ENCODE measurements at regions not wholly inside any gene's neighbourhood (a gene's known extent, or its start where the extent isn't known, plus 50 kb on each side); places are given as distances from the start of the nearest gene placed in this dataset.

DNA sequence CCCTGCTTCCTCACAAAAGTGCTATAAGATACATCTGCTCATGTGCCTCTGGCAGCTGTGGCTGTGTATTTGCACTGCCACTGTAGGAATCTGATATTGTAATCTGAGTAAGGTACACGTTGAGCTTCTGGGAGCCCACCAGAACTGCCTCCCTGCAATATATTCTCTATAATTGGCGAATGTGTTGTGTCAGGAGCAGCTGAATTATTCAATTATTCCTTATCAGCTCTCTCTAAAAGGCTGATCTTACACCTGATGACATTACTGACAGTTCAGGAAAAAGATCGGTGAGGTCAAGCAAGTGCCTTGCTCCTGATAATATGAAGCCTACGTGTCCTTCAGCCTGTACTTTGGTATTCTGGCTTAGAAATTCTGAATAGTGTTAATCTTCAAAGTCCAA is 1015.0 kb downstream of the CDH9 start (continued):
- TF ChIP-seq BORCS8-MEF2B (CRISPR knock-in tag; IDR thresholded peaks at IDR 0.05) (no peak), MAFF (IDR thresholded peaks at IDR 0.05; ENCODE audit: low read depth, low read length) (no peak)
- TF ChIP-seq, protein P1, sequence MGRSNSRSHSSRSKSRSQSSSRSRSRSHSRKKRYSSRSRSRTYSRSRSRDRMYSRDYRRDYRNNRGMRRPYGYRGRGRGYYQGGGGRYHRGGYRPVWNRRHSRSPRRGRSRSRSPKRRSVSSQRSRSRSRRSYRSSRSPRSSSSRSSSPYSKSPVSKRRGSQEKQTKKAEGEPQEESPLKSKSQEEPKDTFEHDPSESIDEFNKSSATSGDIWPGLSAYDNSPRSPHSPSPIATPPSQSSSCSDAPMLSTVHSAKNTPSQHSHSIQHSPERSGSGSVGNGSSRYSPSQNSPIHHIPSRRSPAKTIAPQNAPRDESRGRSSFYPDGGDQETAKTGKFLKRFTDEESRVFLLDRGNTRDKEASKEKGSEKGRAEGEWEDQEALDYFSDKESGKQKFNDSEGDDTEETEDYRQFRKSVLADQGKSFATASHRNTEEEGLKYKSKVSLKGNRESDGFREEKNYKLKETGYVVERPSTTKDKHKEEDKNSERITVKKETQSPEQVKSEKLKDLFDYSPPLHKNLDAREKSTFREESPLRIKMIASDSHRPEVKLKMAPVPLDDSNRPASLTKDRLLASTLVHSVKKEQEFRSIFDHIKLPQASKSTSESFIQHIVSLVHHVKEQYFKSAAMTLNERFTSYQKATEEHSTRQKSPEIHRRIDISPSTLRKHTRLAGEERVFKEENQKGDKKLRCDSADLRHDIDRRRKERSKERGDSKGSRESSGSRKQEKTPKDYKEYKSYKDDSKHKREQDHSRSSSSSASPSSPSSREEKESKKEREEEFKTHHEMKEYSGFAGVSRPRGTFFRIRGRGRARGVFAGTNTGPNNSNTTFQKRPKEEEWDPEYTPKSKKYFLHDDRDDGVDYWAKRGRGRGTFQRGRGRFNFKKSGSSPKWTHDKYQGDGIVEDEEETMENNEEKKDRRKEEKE (IDR thresholded peaks at IDR 0.05): no peak

- H3K79me2 ChIP-seq (ENCODE audit: insufficient read depth, low read length): no peaks in the 10 kb centered on the region
- peaks cover 24% of the 10 kb centered on the region; the same call in 1 of the 2 replicates for H3K9me3 ChIP-seq (ENCODE audit: low read length)
- no peak overlapping the region for H3K4me3 ChIP-seq (replicated peaks in 1 of 3; ENCODE audit: insufficient read depth in 1 of 3, low read depth in 2 of 3, low read length in 3 of 3)
- ATAC-seq (no peak), FAIRE-seq (no peak), DNase-seq (ENCODE audit: low spot score) (no peak)
- ChIA-PET POLR2A (no interaction called here), CTCF (ENCODE audit: low intra/inter-chr PET ratio, low total read pairs) (no interaction called here)
- WGBS (ENCODE audit: low lambda C conversion rate): 93% methylated on average over 1 of the region's 1 CpG
- H3K36me3 ChIP-seq (replicated peaks in 1 of 2; ENCODE audit: control insufficient read depth in 1 of 2, insufficient read depth in 2 of 2, low read length in 2 of 2): no peaks in the 10 kb centered on the region
- BruUV-seq (replicated peaks): no TSS peak
- no peaks in the 10 kb centered on the region for H3K27me3 ChIP-seq (ENCODE audit: control insufficient read depth in 1 of 2, insufficient read depth in 2 of 2, low read length in 2 of 2)
- H3K4me2 ChIP-seq (ENCODE audit: low read depth, low read length): no peak overlapping the region
- no peak overlapping the region for H2AFZ ChIP-seq (ENCODE audit: low read length)
- intact Hi-C loops (cut with micrococcal nuclease; ENCODE audit: unreplicated experiment) (no loop called here), in situ Hi-C loops (cut with HindIII; ENCODE audit: extremely low pct_ligation_motif_present, low pct_unique_long_range_greater_than_20kb) (no loop called here)
- no peaks in the 10 kb centered on the region for H4K20me1 ChIP-seq (ENCODE audit: insufficient read depth, low read length)
- H3K9ac ChIP-seq (ENCODE audit: insufficient read depth, low read depth, low read length): no peak overlapping the region
- H3K4me1 ChIP-seq (ENCODE audit: insufficient read depth, low read length): no peaks in the 10 kb centered on the region
- H3K27ac ChIP-seq (ENCODE audit: extremely low read length, insufficient read depth, low read length): no peak overlapping the region
- no peak for TF ChIP-seq PRPF4 (IDR thresholded peaks at IDR 0.05; ENCODE audit: low read depth, low read length, poor library complexity, severe bottlenecking)
- no peak for TF ChIP-seq IRX3 (CRISPR knock-in tag; IDR thresholded peaks at IDR 0.05; ENCODE audit: borderline replicate concordance, low read depth)
- TF ChIP-seq ATRX (CRISPR knock-in tag; IDR thresholded peaks at IDR 0.05; ENCODE audit: borderline replicate concordance): no peak
- TF ChIP-seq TFDP2 (CRISPR knock-in tag; IDR thresholded peaks at IDR 0.05): no peak
- no peak for TF ChIP-seq ZNF3 (CRISPR knock-in tag; IDR thresholded peaks at IDR 0.05)
- TF ChIP-seq, protein P2, sequence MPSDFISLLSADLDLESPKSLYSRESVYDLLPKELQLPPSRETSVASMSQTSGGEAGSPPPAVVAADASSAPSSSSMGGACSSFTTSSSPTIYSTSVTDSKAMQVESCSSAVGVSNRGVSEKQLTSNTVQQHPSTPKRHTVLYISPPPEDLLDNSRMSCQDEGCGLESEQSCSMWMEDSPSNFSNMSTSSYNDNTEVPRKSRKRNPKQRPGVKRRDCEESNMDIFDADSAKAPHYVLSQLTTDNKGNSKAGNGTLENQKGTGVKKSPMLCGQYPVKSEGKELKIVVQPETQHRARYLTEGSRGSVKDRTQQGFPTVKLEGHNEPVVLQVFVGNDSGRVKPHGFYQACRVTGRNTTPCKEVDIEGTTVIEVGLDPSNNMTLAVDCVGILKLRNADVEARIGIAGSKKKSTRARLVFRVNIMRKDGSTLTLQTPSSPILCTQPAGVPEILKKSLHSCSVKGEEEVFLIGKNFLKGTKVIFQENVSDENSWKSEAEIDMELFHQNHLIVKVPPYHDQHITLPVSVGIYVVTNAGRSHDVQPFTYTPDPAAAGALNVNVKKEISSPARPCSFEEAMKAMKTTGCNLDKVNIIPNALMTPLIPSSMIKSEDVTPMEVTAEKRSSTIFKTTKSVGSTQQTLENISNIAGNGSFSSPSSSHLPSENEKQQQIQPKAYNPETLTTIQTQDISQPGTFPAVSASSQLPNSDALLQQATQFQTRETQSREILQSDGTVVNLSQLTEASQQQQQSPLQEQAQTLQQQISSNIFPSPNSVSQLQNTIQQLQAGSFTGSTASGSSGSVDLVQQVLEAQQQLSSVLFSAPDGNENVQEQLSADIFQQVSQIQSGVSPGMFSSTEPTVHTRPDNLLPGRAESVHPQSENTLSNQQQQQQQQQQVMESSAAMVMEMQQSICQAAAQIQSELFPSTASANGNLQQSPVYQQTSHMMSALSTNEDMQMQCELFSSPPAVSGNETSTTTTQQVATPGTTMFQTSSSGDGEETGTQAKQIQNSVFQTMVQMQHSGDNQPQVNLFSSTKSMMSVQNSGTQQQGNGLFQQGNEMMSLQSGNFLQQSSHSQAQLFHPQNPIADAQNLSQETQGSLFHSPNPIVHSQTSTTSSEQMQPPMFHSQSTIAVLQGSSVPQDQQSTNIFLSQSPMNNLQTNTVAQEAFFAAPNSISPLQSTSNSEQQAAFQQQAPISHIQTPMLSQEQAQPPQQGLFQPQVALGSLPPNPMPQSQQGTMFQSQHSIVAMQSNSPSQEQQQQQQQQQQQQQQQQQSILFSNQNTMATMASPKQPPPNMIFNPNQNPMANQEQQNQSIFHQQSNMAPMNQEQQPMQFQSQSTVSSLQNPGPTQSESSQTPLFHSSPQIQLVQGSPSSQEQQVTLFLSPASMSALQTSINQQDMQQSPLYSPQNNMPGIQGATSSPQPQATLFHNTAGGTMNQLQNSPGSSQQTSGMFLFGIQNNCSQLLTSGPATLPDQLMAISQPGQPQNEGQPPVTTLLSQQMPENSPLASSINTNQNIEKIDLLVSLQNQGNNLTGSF (CRISPR knock-in tag; IDR thresholded peaks at IDR 0.05): no peak
- no peak for TF ChIP-seq NCOA1 (CRISPR knock-in tag; IDR thresholded peaks at IDR 0.05)
- no peak for TF ChIP-seq IRF2 (CRISPR knock-in tag; IDR thresholded peaks at IDR 0.05)
- no peak for TF ChIP-seq SP140L (CRISPR knock-in tag; IDR thresholded peaks at IDR 0.05; ENCODE audit: borderline replicate concordance)
- TF ChIP-seq ZNF557 (CRISPR knock-in tag; IDR thresholded peaks at IDR 0.05): no peak
- no peak for TF ChIP-seq ATM (IDR thresholded peaks at IDR 0.05; ENCODE audit: borderline replicate concordance)
- no peak for TF ChIP-seq SNRNP70 (IDR thresholded peaks at IDR 0.05; ENCODE audit: low read depth, low read length)
- TF ChIP-seq MYNN (CRISPR knock-in tag; IDR thresholded peaks at IDR 0.05; ENCODE audit: low read depth): no peak
- no peak for TF ChIP-seq HOXA3 (CRISPR knock-in tag; IDR thresholded peaks at IDR 0.05)
Measured at GRCh38 chr5:26014206-26014605, 1024.2 kb downstream of the CDH9 start.
